SH-SY5Y (cell line): ENCODE measurements at regions not wholly inside any gene's neighbourhood (a gene's known extent, or its start where the extent isn't known, plus 50 kb on each side); places are given as distances from the start of the nearest gene placed in this dataset.

ENCODE experiments used
- GATA2 ChIP-seq: IDR thresholded peaks from 2 replicates; pipeline ENCODE4 v1.6.1; 2011; ENCODE audit warnings: mild to moderate bottlenecking, low read depth, low read length
- GATA3 ChIP-seq: IDR thresholded peaks from 2 replicates; pipeline ENCODE4 v1.6.1; 2011; ENCODE audit warnings: low read depth, mild to moderate bottlenecking, low read length, moderate library complexity

- TF ChIP-seq GATA2 = no peak
- no peak for TF ChIP-seq GATA3
Observed at GRCh38 chr11:27253224-27253623, 109.8 kb downstream of the CCDC34 start.
